GM18951 (cell line): ENCODE measurements at regions not wholly inside any gene's neighbourhood (a gene's known extent, or its start where the extent isn't known, plus 50 kb on each side); places are given as distances from the start of the nearest gene placed in this dataset.
"Not testable (repeated sequence)": the region's sequence is repeated elsewhere in the genome, so short reads cannot be mapped to it uniquely, and the experiment has no call there.

Experiments
- POLR2A ChIP-seq: IDR thresholded peaks from 4 replicates; pipeline ENCODE4 v1.6.1; 2011; ENCODE audit warnings: mild to moderate bottlenecking; ENCODE audit not compliant: insufficient read length, insufficient read depth; ENCODE audit errors: extremely low read depth
- in situ Hi-C: fragments of 300-500 bp; cut with MboI; formaldehyde crosslinking; loops from one replicate; pipeline ENCODE4 v1.12.0; 2022; ENCODE audit warnings: low sequenced_read_pairs, mixed read lengths, inconsistent platforms; ENCODE audit not compliant: unreplicated experiment

DNA sequence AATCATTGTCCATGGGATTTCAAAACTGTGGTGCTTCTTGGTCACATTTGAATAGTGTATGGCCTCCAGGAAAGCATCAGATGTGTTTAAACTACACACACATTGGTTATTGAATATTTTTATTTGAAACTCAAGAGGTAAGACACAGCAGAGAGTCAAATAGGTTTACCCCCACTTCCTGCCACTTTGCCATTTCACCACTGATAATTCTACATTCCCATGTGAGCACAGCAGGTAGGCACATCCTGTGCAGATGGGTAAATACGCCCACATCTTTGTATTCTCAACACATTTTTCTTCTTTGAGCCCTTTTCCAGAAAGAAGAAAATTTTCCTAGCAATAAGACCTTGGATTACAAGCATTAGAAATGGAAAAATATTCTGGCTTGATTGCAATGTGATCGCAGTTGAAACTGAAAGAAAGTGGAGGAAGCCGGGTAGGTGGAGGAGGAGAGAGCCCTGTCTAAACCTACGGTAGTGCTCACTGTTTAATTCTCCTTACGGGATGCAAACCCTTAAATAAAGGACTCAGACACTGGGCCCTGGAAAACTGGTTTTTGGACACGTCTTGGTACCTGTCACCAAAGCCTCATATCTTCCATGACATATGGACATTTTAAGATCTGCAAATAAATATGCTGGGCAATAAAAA lies 167.7 kb downstream of the COG6 start:
- in situ Hi-C loops = no loop called here
- no peak for TF ChIP-seq POLR2A

DNA sequence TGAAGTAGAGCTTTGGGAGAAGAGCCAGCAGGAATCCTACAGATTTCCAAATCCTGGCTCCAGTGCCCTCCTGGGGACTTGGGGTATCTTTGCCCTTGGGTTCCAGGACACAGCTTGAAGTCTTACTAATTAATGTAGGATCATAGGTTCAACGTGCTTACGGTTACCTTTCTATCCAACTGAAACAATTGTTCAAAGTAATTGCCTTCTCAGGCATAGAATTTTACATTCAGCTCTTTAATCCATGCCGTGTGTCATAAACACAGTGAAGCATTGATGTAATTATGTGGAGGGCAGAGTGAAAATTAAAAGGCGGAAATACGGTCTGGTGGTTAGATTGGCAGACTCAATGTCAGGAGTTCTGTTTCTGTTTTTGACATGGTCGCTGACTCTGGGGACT lies 170.4 kb downstream of the COG6 start:
- in situ Hi-C loops = no loop called here
- TF ChIP-seq POLR2A = no peak

DNA sequence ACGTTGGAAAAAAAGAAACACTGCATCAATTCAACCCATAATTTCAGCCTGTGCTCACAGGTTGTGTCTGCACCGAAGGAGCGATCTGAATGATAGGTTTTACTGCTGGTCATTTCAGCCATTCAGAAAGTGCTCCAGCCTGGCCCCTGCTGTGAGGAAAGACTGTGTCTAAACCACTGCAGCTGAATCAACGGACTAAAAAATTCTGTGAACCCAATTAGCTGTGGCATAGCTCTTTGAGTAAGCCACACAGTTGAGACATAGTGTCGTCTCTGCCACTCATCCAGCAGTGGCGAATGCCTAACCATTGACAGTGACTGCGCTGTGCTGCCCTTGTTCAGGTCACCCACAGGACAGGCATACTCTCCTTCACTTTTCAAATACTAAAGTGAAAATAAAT lies 179.8 kb downstream of the COG6 start:
- in situ Hi-C loops = no loop called here
- no peak for TF ChIP-seq POLR2A

DNA sequence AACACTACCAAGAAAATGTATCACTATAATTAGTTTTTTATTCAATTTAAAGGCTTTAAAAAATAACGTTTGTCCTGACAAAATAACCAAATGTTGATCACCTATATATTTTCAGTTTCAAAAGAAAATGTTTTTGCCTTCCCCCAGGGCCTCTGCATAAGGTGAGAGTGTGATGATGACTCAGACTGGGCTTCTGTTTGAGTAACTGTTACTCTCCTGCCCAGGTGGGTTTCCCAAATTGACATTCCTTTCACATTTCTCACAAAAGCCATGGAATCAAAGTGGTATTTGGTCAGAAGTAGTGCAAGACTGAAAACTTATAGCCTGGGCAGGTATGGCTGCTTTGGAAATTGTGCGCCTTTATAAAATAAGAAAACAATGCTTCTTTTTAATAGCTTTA lies 180.6 kb downstream of the COG6 start:
- TF ChIP-seq POLR2A = no peak
- in situ Hi-C loops = no loop called here

DNA sequence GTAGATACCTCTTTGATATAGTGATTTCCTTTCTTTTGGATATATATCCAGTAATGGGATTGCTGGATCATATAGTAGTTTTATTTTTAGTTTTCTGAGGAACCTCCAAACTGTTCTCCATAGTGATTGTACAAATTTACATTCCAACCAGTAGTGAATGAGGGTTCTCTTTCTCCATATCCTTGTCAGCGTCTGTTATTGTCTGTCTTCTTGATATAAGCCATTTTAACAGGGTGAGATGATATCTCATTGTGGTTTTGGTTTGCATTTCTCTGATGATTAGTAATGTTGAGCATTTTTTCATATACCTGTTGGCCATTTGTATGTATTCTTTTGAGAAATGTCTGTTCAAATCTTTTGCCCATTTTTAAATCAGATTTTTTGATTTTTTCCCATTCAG lies 182.4 kb downstream of the COG6 start:
- in situ Hi-C loops = not testable (repeated sequence)

DNA sequence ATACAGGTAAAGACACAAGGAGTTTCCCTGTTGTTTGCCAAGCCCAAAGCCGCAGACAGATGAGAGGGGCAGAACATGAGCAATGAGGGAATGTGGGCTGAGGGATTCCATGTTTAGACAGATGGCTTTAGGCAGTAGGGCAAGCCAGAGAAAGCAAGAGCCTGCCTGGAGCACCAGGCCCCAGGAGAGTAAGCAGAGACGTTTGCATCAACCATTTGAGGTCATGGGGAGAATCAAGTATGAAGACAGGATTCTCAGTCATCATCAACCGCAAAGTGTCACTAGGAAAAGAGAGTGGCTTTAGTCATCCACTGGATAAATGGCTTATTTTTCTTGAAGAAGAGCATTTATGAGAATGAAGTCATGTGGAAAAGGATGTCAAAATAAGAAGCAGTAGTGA lies 184.7 kb downstream of the COG6 start:
- in situ Hi-C loops = no loop called here
- no peak for TF ChIP-seq POLR2A

DNA sequence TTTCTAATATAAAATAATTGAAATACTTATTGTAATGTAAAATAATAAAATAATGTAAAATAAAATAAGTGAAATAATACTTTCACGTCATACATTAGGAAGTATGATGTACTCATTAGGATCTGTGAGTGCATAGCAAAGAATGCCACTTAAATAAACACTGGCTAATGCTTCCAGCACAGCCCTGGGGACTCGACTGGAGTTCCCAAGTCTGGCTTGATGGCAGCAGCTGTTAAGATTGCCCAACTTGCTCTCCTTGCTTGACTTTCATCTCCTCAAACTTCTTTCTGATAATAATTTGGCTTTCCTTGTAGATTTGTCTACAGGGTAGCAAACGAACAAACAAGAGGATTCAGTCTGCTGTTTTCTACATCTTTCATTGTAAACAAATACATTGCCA lies 191.9 kb downstream of the COG6 start:
- in situ Hi-C loops = no loop called here
- no peak for TF ChIP-seq POLR2A

DNA sequence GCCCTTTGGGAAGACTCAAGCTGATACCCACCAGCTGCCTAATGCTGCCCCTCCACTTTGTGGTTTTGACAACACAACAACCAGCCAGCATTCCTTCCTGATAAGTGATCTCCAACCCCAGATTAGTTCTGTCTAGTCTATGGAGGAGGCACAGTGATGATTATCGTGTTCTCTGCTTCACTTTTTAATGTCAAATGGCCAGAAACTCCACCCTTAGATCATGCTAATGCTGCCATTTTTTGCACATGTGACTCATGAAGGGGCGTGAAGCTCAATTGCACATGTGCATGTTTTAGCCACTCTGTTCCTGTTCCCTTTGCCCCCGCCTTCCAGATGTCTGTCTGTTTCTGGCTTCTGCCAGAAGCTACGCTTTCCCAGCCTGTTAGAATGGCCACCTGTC lies 199.8 kb downstream of the COG6 start:
- no peak for TF ChIP-seq POLR2A
- in situ Hi-C loops = no loop called here

DNA sequence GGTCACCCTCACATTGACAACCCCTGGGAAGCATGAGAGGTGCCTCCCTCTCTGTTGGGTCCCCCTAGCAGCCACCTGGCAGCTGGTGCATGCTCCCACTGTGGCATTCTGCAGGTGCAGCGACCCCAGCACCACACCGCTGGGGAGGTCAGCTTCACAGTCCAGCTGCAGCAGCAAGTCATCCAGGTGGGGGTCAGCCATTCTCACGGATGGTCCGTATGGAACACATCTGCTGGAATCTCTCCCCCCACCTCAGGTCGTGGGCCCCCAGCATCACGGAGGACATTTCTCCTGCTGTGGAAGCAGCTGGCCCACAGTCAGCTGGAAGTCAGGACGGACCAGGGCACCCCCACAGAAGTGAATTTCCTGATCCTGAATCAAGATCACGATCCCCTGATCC lies 201.3 kb downstream of the COG6 start:
- in situ Hi-C loops = no loop called here
- no peak for TF ChIP-seq POLR2A

DNA sequence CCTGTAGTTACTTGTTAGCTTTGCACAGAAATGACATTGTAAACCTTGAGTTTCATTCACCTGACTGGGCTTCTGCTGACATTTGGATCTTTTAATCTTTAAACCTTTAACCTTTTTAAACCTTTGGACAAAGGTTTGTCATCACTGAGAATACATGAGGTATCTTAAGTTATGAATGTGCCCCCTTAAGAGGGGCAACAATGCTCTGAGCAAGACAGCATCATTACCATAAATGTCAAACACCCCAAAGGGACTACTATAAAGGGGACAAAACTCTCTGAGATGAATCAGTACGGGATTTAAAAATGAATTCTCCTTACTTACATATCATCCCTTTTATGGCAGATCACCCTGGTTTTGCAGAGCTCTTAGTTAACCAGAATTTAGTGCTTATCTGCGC lies 203.3 kb downstream of the COG6 start:
- TF ChIP-seq POLR2A = no peak
- in situ Hi-C loops = no loop called here

DNA sequence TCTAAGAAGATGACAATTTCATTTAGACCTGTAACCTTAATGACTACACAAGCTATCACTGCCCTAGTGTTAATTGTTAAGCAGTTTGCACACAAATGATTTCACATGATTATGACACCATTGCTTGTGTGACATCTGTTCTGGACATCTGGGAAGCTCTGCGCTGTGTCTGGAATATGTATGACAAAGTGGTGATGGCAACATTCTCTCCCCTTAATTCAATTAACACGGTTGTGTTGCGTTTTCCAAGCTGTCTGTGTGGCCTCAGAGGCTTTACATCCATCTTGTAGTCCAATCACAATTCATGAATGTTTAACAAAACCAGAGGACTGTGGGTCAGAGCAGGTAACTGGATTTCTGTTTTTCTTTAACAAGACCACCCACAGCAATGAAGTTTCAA lies 204.4 kb downstream of the COG6 start:
- TF ChIP-seq POLR2A = no peak
- in situ Hi-C loops = no loop called here

DNA sequence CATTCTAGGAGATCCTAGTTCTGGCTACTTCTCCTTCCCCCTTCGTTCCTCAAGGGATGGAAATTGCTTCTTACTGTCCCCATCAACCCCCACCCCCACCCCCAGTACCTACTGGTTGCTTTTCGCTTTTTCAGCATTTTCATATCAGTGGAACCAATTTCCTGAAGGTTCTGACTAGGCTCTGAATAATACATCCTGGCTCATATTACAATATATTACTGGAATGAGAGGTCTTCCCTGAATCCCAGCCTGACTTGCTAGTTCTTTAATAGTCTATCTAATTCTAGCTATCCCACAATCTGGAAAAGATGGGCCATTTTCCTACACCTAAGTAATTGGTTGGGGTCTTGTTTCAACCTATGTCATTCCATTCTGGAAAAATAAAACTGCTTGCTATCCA lies 207.4 kb downstream of the COG6 start:
- in situ Hi-C loops = no loop called here

DNA sequence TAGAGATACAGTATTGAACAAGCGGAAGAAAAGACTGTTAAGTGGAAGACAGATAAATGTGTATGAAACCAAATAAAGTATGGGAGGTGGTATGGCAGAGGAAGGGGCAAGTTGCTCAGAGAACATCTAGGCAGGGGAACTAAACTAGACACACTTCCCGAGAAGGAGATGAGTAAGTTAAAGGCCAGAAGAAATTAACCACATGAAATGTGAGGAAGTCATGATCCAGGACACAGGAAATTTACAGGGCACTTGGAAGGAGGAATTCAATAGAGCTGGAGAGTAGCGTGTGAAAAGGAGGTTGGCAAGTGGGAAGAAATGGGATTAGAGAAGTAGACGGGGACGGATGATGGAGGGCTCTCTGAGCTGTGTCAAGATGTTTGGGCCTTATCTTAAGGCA lies 208.8 kb downstream of the COG6 start:
- in situ Hi-C loops = no loop called here
- no peak for TF ChIP-seq POLR2A

More for the DNA sequence above, 207.4 kb downstream of the COG6 start:
- no peak for TF ChIP-seq POLR2A

DNA sequence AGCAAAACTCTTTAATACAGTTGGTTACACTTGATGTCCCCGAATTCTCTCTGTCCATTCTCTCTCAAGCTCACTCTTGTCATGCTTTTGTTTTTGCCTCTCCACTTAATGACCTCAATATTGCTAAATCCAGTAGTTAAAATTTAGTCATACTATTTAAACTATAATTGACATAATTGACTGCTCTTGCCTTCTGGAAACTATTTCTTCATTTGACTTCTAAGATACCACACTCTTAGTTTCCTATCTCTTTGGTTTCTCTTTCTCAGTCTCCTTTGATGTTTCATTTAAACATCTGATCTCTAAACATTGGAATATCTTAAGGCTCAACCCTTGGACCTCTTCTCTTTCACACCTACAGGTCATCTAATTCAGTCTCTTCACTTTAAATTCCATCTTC lies 211.3 kb downstream of the COG6 start:
- in situ Hi-C loops = no loop called here
- TF ChIP-seq POLR2A = no peak

DNA sequence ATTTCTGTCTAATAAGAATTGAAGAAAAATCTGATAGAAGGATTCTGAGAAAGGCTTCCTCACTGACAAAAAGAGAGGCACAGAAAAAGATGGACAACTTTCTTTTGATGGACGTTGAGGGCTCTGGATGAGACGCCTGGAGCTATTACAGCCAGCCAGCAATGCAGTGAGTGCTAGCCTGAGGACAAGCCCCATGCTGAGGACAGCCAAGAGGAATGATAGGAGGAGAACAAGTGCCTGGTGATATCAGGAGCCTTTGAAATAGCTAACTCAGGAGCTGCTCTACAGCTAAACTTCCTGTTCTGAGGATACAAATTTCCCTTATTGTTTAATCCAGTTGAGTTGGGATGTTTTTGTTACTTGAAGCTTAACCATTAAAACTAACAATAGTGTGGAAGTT lies 212.3 kb downstream of the COG6 start:
- in situ Hi-C loops = no loop called here
- no peak for TF ChIP-seq POLR2A
